GM20000 (cell line): ENCODE measurements at regions not wholly inside any gene's neighbourhood (a gene's known extent, or its start where the extent isn't known, plus 50 kb on each side); places are given as distances from the start of the nearest gene placed in this dataset.

Experiments used
- DNase-seq: peaks from one replicate; pipeline ENCODE4 v3.0.0; 2012; ENCODE audit warnings: low spot score
- CTCF ChIP-seq: IDR thresholded peaks from 2 replicates; pipeline ENCODE4 v1.5.1; 2012; ENCODE audit warnings: mild to moderate bottlenecking, control low read depth; ENCODE audit errors: extremely low read depth, missing control alignments

GRCh38 chr2:49807689-49808088 lies 653.4 kb upstream of the FSHR start:
- no peak for DNase-seq
- TF ChIP-seq CTCF, result no peak

GRCh38 chr2:49804111-49804510 lies 649.8 kb upstream of the FSHR start:
- no peak for TF ChIP-seq CTCF
- DNase-seq, result no peak

GRCh38 chr2:49801898-49802450 lies 647.7 kb upstream of the FSHR start:
- TF ChIP-seq CTCF, result no peak
- no peak for DNase-seq

- no peak for DNase-seq
- TF ChIP-seq CTCF, result no peak
These were observed 644.3 kb upstream of the FSHR start for GRCh38 chr2:49798570-49798969.

- DNase-seq, result no peak
- no peak for TF ChIP-seq CTCF
These were observed 642.0 kb upstream of the FSHR start for GRCh38 chr2:49796266-49796665.

DNA sequence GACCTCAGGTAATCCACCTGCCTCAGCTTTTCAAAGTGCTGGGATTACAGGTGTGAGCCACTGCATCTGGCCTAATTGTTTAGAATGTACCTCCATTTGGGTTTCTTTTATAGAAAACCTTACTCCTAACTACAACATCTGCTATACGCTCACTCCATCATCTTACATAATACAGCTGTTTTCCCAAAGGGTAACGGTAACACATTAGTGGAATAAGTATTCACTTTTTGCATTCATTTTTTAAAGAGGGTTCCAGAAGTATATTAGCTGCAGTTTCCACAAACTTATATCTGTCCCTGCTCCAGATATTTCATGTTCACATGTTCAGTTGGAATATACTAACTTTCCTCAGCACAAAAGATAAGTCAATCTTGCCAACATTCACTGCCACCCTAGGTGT lies 640.1 kb upstream of the FSHR start:
- DNase-seq, result no peak
- no peak for TF ChIP-seq CTCF

- no peak for TF ChIP-seq CTCF
- no peak for DNase-seq
These were observed 634.0 kb upstream of the FSHR start for GRCh38 chr2:49788300-49788699.
